Ovary (tissue), 7 donors: ENCODE measurements at regions not wholly inside any gene's neighbourhood (a gene's known extent, or its start where the extent isn't known, plus 50 kb on each side); places are given as distances from the start of the nearest gene placed in this dataset.

Source experiments
- DNase-seq, 5 donors: peaks; one replicate each; pipeline ENCODE4 v3.0.0-alpha.2; 2019 to 2020
- H3K27ac ChIP-seq, 2 donors: fragments of 200-600 bp; one replicate each; pipeline versions ENCODE4 v1.5.1 to v1.8.0; 2019 to 2022
- H3K27me3 ChIP-seq: fragments of 200-600 bp; one replicate; pipeline ENCODE4 v1.8.0; 2022
- H3K36me3 ChIP-seq: fragments of 200-600 bp; sonication (generic); one replicate; pipeline ENCODE4 v1.5.1; 2019
- H3K4me1 ChIP-seq: one replicate; pipeline ENCODE4 v1.8.1; 2013; ENCODE audit warnings: mild to moderate bottlenecking, moderate library complexity; ENCODE audit not compliant: insufficient read depth
- H3K4me3 ChIP-seq: fragments of 200-600 bp; sonication (generic); one replicate; pipeline ENCODE4 v1.5.1; 2017
- H3K9me3 ChIP-seq, 2 donors: fragments of 200-600 bp in 1 of 2; sonication (generic) in 1 of 2; one replicate each; pipeline versions ENCODE4 v1.5.1 to v1.8.1; 2013 to 2019; ENCODE audit warnings: mild to moderate bottlenecking in 1 of 2, moderate library complexity in 1 of 2
- EP300 ChIP-seq: sonication (generic); formaldehyde crosslinking; IDR thresholded peaks from one replicate; pipeline ENCODE4 v1.6.1; 2017; ENCODE audit warnings: antibody characterized with exemption
- POLR2A ChIP-seq: fragments of 450-650 bp; IDR thresholded peaks from one replicate; pipeline ENCODE4 v1.6.1; 2017; ENCODE audit warnings: antibody characterized with exemption, mild to moderate bottlenecking, moderate library complexity
- whole genome bisulfite sequencing, 3 donors: extraction: QIAGEN DNeasy Blood & Tissue Kit in 1 of 3; methylation state at CpG; one replicate each; pipeline versions ENCODE4 v1.1.5 to v1.1.7; 2013 to 2017; 5-methylcytosine and 5-hydroxymethylcytosine counted together
- intact Hi-C, 4 donors: fragments of 100-400 bp; cut with DNase I; formaldehyde crosslinking; loops; one replicate each; pipeline versions ENCODE4 v1.11.0 to v1.15.1; 2022 to 2023
- TF ChIP-seq, protein P1 (sequence below), 3 donors: fragments of 450-650 bp in 2 of 3; fragments of 200-600 bp in 1 of 3; IDR thresholded peaks; one replicate each; pipeline versions ENCODE4 v1.5.1 to v1.8.0; 2016 to 2022; ENCODE audit warnings: antibody characterized with exemption in 3 of 3, mild to moderate bottlenecking in 1 of 3
- donor health status: DM: no; HTN: no; CAD: no; lungs with moderate emphysema.
- donor health status: DM: no; HTN: no; CAD: no.
- donor health status: Bipolar disorder and iron deficiency.
- donor health status: DM: no; HTN: no; CAD: no.
- donor health status: DM: yes; HTN: yes; CAD: no.

- WGBS, 3 donors, result 11 to 51% (median 25%) methylated on average over 1 of the region's 1 CpG
- H3K27ac ChIP-seq, result no peak overlapping the region
These were observed 425.2 kb upstream of the ZNF608 start for GRCh38 chr5:125171641-125172040.

GRCh38 chr5:125175348-125176004 is 429.0 kb upstream of the ZNF608 start:
- intact Hi-C loops, result no loop called here
- no peaks in the 10 kb centered on the region for H3K36me3 ChIP-seq
- WGBS, 3 donors, result 39 to 57% (median 50%) methylated on average over 4 of the region's 4 CpGs
- H3K4me3 ChIP-seq, result no peak overlapping the region
- no peak for DNase-seq
- no peaks in the 10 kb centered on the region for H3K4me1 ChIP-seq
- H3K9me3 ChIP-seq, result no peaks in the 10 kb centered on the region
- H3K27me3 ChIP-seq, result no peaks in the 10 kb centered on the region
- TF ChIP-seq, protein P1, sequence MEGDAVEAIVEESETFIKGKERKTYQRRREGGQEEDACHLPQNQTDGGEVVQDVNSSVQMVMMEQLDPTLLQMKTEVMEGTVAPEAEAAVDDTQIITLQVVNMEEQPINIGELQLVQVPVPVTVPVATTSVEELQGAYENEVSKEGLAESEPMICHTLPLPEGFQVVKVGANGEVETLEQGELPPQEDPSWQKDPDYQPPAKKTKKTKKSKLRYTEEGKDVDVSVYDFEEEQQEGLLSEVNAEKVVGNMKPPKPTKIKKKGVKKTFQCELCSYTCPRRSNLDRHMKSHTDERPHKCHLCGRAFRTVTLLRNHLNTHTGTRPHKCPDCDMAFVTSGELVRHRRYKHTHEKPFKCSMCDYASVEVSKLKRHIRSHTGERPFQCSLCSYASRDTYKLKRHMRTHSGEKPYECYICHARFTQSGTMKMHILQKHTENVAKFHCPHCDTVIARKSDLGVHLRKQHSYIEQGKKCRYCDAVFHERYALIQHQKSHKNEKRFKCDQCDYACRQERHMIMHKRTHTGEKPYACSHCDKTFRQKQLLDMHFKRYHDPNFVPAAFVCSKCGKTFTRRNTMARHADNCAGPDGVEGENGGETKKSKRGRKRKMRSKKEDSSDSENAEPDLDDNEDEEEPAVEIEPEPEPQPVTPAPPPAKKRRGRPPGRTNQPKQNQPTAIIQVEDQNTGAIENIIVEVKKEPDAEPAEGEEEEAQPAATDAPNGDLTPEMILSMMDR (IDR thresholded peaks at IDR 0.05), result no peak
- TF ChIP-seq POLR2A (no peak), EP300 (no peak)
- no peak overlapping the region for H3K27ac ChIP-seq

More at GRCh38 chr5:125171641-125172040, 425.2 kb upstream of the ZNF608 start:
- intact Hi-C loops, result no loop called here
- no peaks in the 10 kb centered on the region for H3K27me3 ChIP-seq
- H3K9me3 ChIP-seq, result no peaks in the 10 kb centered on the region
- no peak for DNase-seq
- H3K4me3 ChIP-seq, result no peak overlapping the region
- TF ChIP-seq EP300 (no peak), POLR2A (no peak)
- TF ChIP-seq, protein P1 (IDR thresholded peaks at IDR 0.05), result no peak
- H3K4me1 ChIP-seq, result no peaks in the 10 kb centered on the region
- no peaks in the 10 kb centered on the region for H3K36me3 ChIP-seq

- Histone ChIP-seq H3K4me3 (no peak overlapping the region), H3K36me3 (no peaks in the 10 kb centered on the region), H3K9me3 (no peaks in the 10 kb centered on the region), H3K27me3 (no peaks in the 10 kb centered on the region), H3K27ac (no peak overlapping the region), H3K4me1 (no peaks in the 10 kb centered on the region)
- 50 to 64% (median 57%) methylated on average over 2 of the region's 2 CpGs for WGBS, 3 donors
- intact Hi-C loops, result no loop called here
- TF ChIP-seq POLR2A (no peak), EP300 (no peak)
- TF ChIP-seq, protein P1 (IDR thresholded peaks at IDR 0.05), result no peak
- DNase-seq, result no peak
These were observed 429.6 kb upstream of the ZNF608 start for GRCh38 chr5:125176005-125176390.

DNA sequence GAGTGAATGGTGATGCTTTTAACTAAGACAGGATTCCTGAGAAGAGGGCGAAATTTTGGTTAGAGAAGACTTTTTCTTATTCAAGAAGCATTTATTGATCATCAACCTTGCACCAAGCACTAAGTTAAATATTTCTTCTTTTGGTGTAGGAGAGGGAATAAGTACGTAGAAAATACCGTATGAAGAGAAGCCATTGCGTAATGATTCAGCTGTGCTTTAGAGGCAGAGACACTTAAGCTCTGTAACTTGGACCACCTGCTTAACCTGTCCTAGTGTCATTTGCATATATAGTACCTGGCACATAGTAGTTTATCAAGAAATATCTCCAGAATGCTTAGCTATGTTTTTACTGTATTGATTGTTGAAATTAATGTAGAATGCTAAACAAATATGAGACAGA is 430.9 kb upstream of the ZNF608 start:
- Histone ChIP-seq H3K27ac (no peak overlapping the region), H3K4me3 (no peak overlapping the region), H3K9me3 (no peaks in the 10 kb centered on the region), H3K36me3 (no peaks in the 10 kb centered on the region), H3K4me1 (no peaks in the 10 kb centered on the region), H3K27me3 (no peaks in the 10 kb centered on the region)
- no peak for DNase-seq
- intact Hi-C loops, result no loop called here
- WGBS, 3 donors, result 96% methylated on average over 4 of the region's 4 CpGs
- TF ChIP-seq, protein P1 (IDR thresholded peaks at IDR 0.05), result no peak
- no peak for TF ChIP-seq POLR2A
- TF ChIP-seq EP300, result no peak
